ENCODE measurements at regions not wholly inside any gene's neighbourhood (a gene's known extent, or its start where the extent isn't known, plus 50 kb on each side); places are given as distances from the start of the nearest gene placed in this dataset.

DNA sequence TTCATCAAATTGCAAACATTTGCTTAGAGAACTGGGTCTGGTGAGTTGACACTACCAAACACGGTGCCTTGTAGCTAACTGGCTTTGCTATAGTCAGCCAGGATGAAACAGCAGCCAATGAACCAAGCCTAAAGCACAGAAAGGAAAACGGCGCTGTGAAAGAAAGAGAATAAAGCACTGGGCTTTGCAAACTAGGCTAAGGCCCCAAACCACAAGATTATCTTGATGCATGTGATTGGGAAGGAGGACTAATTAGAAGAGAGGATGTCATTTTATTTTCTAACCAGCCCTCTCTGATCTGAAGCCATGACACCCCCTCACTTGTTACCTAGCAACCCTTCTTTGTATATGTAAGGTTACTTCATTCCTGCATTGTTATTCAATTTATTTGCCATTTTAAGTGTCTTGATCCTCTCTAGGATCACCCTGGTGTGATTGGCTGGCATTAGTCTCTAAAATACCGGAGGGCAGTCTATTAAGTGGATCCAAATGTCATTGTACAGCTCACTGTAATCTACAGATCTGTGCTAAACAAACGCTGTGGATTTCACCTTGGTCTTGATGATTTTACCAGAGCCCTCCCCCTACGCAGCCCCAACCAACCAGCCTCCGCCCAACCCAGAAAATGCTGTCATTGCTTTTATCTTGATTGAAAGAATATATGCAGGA, 395.4 kb upstream of the ACVR2A start:
- TF ChIP-seq EZH2 (IDR thresholded peaks at IDR 0.05; ENCODE audit: insufficient read depth, low read length) = no peak
- TF ChIP-seq, protein P1, sequence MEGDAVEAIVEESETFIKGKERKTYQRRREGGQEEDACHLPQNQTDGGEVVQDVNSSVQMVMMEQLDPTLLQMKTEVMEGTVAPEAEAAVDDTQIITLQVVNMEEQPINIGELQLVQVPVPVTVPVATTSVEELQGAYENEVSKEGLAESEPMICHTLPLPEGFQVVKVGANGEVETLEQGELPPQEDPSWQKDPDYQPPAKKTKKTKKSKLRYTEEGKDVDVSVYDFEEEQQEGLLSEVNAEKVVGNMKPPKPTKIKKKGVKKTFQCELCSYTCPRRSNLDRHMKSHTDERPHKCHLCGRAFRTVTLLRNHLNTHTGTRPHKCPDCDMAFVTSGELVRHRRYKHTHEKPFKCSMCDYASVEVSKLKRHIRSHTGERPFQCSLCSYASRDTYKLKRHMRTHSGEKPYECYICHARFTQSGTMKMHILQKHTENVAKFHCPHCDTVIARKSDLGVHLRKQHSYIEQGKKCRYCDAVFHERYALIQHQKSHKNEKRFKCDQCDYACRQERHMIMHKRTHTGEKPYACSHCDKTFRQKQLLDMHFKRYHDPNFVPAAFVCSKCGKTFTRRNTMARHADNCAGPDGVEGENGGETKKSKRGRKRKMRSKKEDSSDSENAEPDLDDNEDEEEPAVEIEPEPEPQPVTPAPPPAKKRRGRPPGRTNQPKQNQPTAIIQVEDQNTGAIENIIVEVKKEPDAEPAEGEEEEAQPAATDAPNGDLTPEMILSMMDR (IDR thresholded peaks at IDR 0.05; ENCODE audit: insufficient read depth, low read depth, low read length) = no peak

Data from astrocyte (in vitro differentiated cells and primary cell).